Keratinocyte (primary cell): ENCODE measurements at regions not wholly inside any gene's neighbourhood (a gene's known extent, or its start where the extent isn't known, plus 50 kb on each side); places are given as distances from the start of the nearest gene placed in this dataset.

Experiments used
- EZH2 ChIP-seq: IDR thresholded peaks from one replicate; pipeline ENCODE4 v1.6.1; 2012; ENCODE audit warnings: inconsistent platforms, mild to moderate bottlenecking, low read length, moderate library complexity
- TF ChIP-seq, protein P1 (sequence below), 3 experiments: IDR thresholded peaks in 1 of 3; conservative IDR thresholded peaks in 1 of 3; optimal IDR thresholded peaks in 1 of 3; 2 replicates in 2 of 3; 3 replicates in 1 of 3; pipeline versions ENCODE3 to v1.5.1; 2011; ENCODE audit warnings: low read length in 3 of 3, mild to moderate bottlenecking in 3 of 3, moderate library complexity in 2 of 3, control low read depth in 1 of 3, inconsistent platforms in 1 of 3; ENCODE audit not compliant: insufficient read depth in 2 of 3; ENCODE audit errors: extremely low read depth in 1 of 3

DNA sequence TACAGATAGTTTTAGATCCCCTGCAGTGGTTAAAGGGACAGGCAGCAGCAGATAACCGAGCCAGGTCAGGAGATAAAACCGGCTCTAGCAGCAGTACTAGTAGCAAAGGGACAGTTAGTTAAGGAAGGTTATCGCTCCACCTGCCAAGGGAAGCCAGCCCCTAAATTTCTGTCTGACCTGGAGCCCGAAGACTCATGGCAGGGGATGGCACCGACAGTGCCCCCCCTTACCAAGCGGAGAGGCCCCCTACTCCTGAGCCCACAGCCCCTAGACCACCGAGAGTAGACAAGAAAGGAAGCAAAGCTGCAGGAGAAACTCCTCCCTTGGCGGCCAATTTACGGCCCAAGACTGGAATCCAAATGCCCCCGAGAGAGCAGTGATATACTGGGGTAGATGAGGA is 61.3 kb upstream of the MAGEC2 start:
- TF ChIP-seq, protein P1, sequence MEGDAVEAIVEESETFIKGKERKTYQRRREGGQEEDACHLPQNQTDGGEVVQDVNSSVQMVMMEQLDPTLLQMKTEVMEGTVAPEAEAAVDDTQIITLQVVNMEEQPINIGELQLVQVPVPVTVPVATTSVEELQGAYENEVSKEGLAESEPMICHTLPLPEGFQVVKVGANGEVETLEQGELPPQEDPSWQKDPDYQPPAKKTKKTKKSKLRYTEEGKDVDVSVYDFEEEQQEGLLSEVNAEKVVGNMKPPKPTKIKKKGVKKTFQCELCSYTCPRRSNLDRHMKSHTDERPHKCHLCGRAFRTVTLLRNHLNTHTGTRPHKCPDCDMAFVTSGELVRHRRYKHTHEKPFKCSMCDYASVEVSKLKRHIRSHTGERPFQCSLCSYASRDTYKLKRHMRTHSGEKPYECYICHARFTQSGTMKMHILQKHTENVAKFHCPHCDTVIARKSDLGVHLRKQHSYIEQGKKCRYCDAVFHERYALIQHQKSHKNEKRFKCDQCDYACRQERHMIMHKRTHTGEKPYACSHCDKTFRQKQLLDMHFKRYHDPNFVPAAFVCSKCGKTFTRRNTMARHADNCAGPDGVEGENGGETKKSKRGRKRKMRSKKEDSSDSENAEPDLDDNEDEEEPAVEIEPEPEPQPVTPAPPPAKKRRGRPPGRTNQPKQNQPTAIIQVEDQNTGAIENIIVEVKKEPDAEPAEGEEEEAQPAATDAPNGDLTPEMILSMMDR (optimal IDR thresholded peaks at IDR 0.05 in 1 of 3, IDR thresholded peaks at IDR 0.05 in 1 of 3, conservative IDR thresholded peaks at IDR 0.05 in 1 of 3; ENCODE audit: extremely low read depth in 1 of 3, insufficient read depth in 2 of 3, low read length in 3 of 3), result no peak
- no peak for TF ChIP-seq EZH2
